Posterior cingulate gyrus (tissue), 11 donors: ENCODE measurements at regions not wholly inside any gene's neighbourhood (a gene's known extent, or its start where the extent isn't known, plus 50 kb on each side); places are given as distances from the start of the nearest gene placed in this dataset.
A peak's percentile ranks its signal among the peaks of the same experiment; 100 is the strongest.

Source experiments
- DNase-seq, 10 donors: peaks; one replicate each; pipeline versions ENCODE4 v3.0.0 to v3.0.0-alpha.2; 2020 to 2021; ENCODE audit warnings: mixed read lengths in 3 of 10
- intact Hi-C: fragments of 100-400 bp; cut with DNase I; formaldehyde crosslinking; loops from one replicate; pipeline ENCODE4 v1.15.1; 2023

- no peak for DNase-seq
- intact Hi-C loops = no loop called here
These were observed 146.4 kb upstream of the POU2AF2 start for GRCh38 chr11:111099028-111099713.

GRCh38 chr11:111098091-111098490 lies 147.4 kb upstream of the POU2AF2 start:
- intact Hi-C loops = no loop called here
- no peak for DNase-seq

DNA sequence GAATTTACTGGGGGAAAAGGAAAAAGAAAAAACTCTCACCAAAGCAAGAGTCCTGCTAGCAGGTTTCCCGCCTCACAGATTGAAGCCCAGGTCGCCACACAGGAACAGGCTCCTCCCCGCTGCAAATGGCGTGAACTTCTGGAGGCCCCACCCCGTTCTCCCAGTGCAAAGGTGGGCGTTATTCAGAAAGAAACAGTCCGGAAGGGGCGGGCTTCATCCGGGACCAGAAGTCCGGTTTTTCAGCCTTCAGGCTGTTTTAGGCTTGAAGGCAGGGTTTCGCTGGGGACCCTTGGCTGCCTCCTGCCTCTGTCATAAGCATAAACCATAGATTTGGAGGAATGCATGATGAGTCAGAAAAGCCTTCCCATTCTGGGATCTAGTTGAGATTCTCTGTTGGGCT lies 148.3 kb upstream of the POU2AF2 start:
- DNase-seq = peak in 1 of 10 donors; percentile 64
- intact Hi-C loops = no loop called here

DNA sequence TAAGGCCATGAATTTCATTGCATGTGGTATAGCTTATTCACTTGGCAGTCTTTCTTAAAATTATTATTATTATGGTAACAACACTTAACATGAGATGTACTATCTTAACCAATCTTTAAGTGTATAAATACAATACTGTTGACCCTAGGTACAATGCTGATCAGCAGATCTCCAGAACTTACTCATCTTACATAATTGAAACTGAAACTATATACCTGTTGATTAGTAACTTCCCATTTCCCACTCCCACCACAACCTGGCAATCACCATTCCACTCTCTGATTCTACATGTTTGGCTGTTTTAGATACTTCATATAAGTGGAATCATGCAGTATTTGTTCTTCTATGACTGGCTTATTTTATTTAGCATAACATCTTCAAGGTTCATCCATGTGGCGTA lies 150.2 kb upstream of the POU2AF2 start:
- no peak for DNase-seq
- intact Hi-C loops = no loop called here

DNA sequence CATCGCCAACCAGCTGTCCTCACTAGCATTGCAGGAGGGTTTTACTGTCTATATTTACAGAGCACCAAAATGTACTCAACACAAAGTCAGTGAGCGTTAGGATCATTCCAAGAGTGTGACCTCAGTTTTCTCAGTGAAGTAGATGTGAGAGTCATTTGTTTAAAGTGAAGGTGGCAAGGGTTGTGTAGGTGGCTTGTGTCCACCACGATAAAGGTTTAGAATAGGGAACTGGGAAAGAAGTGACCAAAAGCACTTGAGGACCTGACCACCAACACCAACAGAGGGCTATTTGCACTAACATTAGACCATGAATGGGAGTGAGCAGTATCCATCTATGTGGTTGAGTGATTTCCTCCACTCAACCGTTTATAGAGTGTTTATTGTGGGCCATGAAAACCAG lies 152.5 kb upstream of the POU2AF2 start:
- no peak for DNase-seq
- intact Hi-C loops = no loop called here

DNA sequence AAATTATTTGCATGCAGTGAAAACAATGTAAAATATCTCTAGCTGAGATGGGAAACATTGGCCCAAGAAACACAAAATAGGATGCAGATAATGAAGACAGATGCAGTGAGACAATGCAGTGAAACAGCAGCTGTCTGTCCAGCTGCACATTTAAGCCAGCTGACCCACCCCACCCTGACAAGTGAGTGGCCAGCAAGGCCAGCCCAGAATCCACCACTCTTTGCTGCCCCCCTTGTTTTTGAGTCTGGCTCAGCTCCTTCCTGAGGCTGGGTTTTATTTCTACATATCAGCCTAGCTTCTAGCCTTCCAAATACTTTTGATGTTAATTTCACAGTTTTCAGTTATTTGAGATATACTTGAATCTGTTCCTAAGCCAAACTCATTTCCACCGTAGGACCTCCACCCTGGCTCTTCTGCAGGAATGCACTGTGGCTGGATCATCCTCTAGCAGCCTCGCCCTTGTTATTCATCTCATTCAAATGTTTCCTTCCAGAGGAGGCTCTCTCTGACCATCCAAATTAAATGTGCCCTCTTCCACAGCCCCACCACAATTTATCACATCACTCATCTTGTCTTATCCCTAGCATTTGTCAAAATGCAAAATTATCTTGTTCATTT lies 154.1 kb upstream of the POU2AF2 start:
- no peak for DNase-seq
- intact Hi-C loops = no loop called here

DNA sequence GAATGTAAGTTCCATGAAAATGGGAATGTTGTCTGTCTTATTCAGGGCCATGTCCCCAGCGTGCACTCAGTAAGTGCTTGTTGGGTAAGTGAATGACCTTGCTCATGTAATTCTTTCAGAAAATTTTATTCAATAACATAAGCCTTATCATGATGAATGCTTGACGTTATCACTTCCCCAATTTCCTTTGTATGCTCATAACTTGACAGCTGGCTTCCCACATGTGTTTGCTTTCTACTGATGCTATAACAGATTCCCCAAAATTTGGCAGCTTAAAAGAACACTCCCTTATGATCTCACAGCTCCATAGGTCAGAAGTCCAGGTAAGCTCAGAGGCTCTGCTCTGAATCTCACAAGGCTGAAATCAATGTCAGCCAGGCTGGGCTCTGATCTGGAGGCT lies 155.8 kb upstream of the POU2AF2 start:
- DNase-seq = no peak
- intact Hi-C loops = no loop called here

GRCh38 chr11:111088847-111089355 lies 156.6 kb upstream of the POU2AF2 start:
- no peak for DNase-seq
- intact Hi-C loops = no loop called here

GRCh38 chr11:111086058-111086457 lies 159.5 kb upstream of the POU2AF2 start:
- intact Hi-C loops = no loop called here
- DNase-seq = no peak

GRCh38 chr11:111082664-111083063 lies 162.9 kb upstream of the POU2AF2 start:
- intact Hi-C loops = no loop called here

GRCh38 chr11:111081021-111081511 lies 164.5 kb upstream of the POU2AF2 start:
- DNase-seq = peak in 6 of 10 donors; percentile 19 to 90 (median 42)
- intact Hi-C loops = no loop called here

More at GRCh38 chr11:111082664-111083063, 162.9 kb upstream of the POU2AF2 start:
- DNase-seq = no peak

- intact Hi-C loops = no loop called here
- DNase-seq = no peak
These were observed 167.8 kb upstream of the POU2AF2 start for GRCh38 chr11:111077530-111078322.

DNA sequence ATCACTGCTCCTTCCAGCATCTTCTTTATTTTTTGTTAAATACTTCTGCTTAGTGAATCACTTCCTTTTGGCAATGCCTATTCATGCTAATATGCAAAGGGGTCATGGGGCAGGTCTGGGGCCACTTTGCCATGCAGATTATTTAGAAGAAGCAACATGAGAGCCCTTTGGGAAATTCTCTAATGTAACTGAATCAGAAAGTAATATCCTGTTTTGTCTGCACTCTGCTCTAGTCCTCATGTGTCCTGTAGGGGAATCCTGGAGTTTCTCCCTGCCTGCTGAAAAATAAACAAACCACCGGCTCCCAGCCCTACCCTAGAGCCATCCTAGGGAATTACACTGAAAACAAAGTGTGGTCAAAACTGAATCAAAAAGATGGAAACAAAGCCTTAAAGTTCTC lies 176.5 kb upstream of the POU2AF2 start:
- intact Hi-C loops = no loop called here

GRCh38 chr11:111067994-111068393 lies 177.5 kb upstream of the POU2AF2 start:
- intact Hi-C loops = no loop called here
- no peak for DNase-seq

More for the DNA sequence above, 176.5 kb upstream of the POU2AF2 start:
- DNase-seq = no peak

DNA sequence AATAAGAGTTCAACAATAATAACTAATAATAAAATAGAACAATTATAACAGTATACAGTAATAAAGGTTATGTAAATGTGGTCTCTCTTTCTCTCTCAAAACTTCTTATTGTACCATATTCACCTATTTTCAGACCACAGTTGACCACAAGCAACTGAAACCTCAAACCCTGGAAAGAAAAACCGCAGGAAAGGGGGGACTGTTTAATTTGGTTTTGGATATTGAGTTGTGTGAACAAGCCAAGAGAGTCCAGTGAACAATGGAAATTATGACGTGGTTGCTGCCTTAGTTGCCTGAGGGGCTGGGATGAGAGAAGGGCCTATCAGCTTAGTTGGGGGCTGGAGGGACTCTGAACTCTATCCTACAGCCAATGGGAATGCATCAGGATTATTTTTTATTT lies 178.7 kb upstream of the POU2AF2 start:
- no peak for DNase-seq
- intact Hi-C loops = no loop called here

- intact Hi-C loops = no loop called here
- peak in 6 of 10 donors; percentile 16 to 83 (median 50) for DNase-seq
These were observed 181.6 kb upstream of the POU2AF2 start for GRCh38 chr11:111063726-111064517.

- DNase-seq = no peak
- intact Hi-C loops = no loop called here
These were observed 183.1 kb upstream of the POU2AF2 start for GRCh38 chr11:111062420-111062819.

DNA sequence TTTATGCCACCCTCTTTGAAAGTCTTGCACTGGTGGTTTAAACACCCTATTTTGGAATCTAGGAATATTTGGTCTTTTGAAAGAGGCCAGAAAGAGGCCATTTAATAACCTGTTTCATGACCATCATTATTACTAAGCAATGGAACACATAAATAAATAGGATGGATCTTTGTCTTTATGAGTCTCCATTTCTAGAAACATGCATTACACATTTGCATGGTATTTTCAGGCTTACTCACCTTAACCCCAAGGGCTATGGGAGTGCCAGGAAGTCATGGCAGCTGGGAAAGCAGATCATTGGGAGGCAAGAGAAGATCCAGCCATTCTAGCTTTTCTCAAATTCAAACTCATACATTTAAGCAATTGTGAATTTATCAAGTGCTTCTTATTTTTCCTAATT lies 185.8 kb upstream of the POU2AF2 start:
- no peak for DNase-seq
- intact Hi-C loops = no loop called here

DNA sequence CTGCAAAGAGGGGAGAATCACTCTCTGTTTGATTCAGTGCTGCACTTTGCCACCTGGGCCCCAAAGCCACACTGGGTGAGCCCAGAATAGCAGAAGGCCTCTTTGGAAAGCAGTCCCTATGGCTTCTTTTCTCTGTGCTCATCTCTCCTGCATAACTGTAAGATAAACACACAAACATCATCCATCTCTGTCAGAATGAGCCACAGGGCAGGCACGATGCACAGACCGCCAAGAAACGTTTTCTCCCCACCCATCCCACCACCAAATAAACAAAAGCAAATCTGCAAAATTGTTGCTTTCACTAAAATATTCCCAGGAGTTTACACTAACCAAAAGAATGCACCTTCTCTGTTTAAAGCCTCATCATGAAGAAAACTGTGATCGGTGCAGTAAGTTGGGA lies 196.4 kb upstream of the POU2AF2 start:
- intact Hi-C loops = no loop called here
- DNase-seq = no peak

- intact Hi-C loops = no loop called here
These were observed 198.2 kb upstream of the POU2AF2 start for GRCh38 chr11:111047374-111047773.

More at GRCh38 chr11:111047374-111047773, 198.2 kb upstream of the POU2AF2 start:
- DNase-seq = no peak
